IMR-90 (cell line): ENCODE measurements at regions not wholly inside any gene's neighbourhood (a gene's known extent, or its start where the extent isn't known, plus 50 kb on each side); places are given as distances from the start of the nearest gene placed in this dataset.

Source experiments
- ATAC-seq: fragments of 200-7000 bp; cut with Tn5 transposase; 2 replicates; pipeline ENCODE4 v1.9.1; 2020; ENCODE audit warnings: low read depth, mild to moderate bottlenecking, moderate library complexity
- BruUV-seq: library from RNA; stranded (reverse); fragments of 400-500 nt; replicated peaks from 2 replicates; lab custom pipeline; 2021; lab: Mats Ljungman, UMichigan
- CTCF ChIA-PET: fragments of 300-600 bp; formaldehyde crosslinking; extraction: SDS; loops from one replicate; lab custom pipeline; 2021; ENCODE audit warnings: antibody characterized with exemption; lab: Yijun Ruan, JAX
- POLR2A ChIA-PET: fragments of 300-600 bp; sonication (Branson Sonifier 250); formaldehyde crosslinking; loops from one replicate; lab custom pipeline; 2022; ENCODE audit warnings: antibody characterized with exemption; ENCODE audit not compliant: unreplicated experiment; lab: Charles Lee
- DNase-seq: peaks from one replicate; pipeline ENCODE4 v3.0.0; 2013
- H2AFZ ChIP-seq: replicated peaks from 2 replicates; pipeline ENCODE3; 2013; ENCODE audit warnings: low read length, mild to moderate bottlenecking; ENCODE audit not compliant: poor library complexity
- H2AK5ac ChIP-seq: 2 replicates; pipeline ENCODE4 v1.6.1; 2013; ENCODE audit warnings: low read depth, low read length, inconsistent platforms
- H2AK9ac ChIP-seq: replicated peaks from 2 replicates; pipeline ENCODE3; 2013; ENCODE audit warnings: mild to moderate bottlenecking, low read depth, low read length, moderate library complexity; ENCODE audit not compliant: poor library complexity
- H2BK120ac ChIP-seq: 2 replicates; pipeline ENCODE4 v1.6.1; 2013; ENCODE audit warnings: low read depth, low read length, inconsistent platforms
- H2BK15ac ChIP-seq: 3 replicates; pipeline ENCODE4 v1.6.1; 2013; ENCODE audit warnings: low read depth, low read length, inconsistent platforms
- H2BK20ac ChIP-seq: 2 replicates; pipeline ENCODE4 v1.6.1; 2013; ENCODE audit warnings: low read depth, mild to moderate bottlenecking, inconsistent platforms, low read length, moderate library complexity
- H2BK5ac ChIP-seq: 2 replicates; pipeline ENCODE4 v1.6.1; 2013; ENCODE audit warnings: mild to moderate bottlenecking, low read depth, low read length, inconsistent platforms; ENCODE audit not compliant: poor library complexity, severe bottlenecking
- H3K14ac ChIP-seq: replicated peaks from 2 replicates; pipeline ENCODE4 v1.6.1; 2013; ENCODE audit warnings: low read depth, low read length, inconsistent platforms
- H3K18ac ChIP-seq: 2 replicates; pipeline ENCODE4 v1.6.1; 2013; ENCODE audit warnings: low read depth, low read length, control low read depth
- H3K23ac ChIP-seq: 2 replicates; pipeline ENCODE4 v1.6.1; 2013; ENCODE audit warnings: low read depth, low read length, inconsistent platforms
- H3K27ac ChIP-seq: 2 replicates; pipeline ENCODE4 v1.5.1; 2013; ENCODE audit warnings: mild to moderate bottlenecking, control low read depth, low read length; ENCODE audit not compliant: insufficient read depth
- H3K27me3 ChIP-seq: 2 replicates; pipeline ENCODE4 v1.6.1; 2013; ENCODE audit warnings: low read length; ENCODE audit not compliant: control insufficient read depth, insufficient read depth
- H3K36me3 ChIP-seq: 2 replicates; pipeline ENCODE4 v1.6.1; 2013; ENCODE audit warnings: low read length, mixed read lengths; ENCODE audit not compliant: control insufficient read depth, insufficient read depth
- H3K4ac ChIP-seq: 2 replicates; pipeline ENCODE4 v1.6.1; 2013; ENCODE audit warnings: low read depth, low read length, inconsistent platforms
- H3K4me1 ChIP-seq: 2 replicates; pipeline ENCODE4 v1.6.1; 2013; ENCODE audit warnings: low read length, mixed read lengths; ENCODE audit not compliant: control insufficient read depth, insufficient read depth
- H3K4me2 ChIP-seq: 2 replicates; pipeline ENCODE4 v1.6.1; 2013; ENCODE audit warnings: low read depth, mild to moderate bottlenecking, control low read depth, low read length, moderate library complexity
- H3K4me3 ChIP-seq: 2 replicates; pipeline ENCODE4 v1.5.1; 2013; ENCODE audit warnings: low read depth, mild to moderate bottlenecking, control low read depth, low read length, moderate library complexity; ENCODE audit not compliant: insufficient read depth
- H3K56ac ChIP-seq: 2 replicates; pipeline ENCODE4 v1.6.1; 2013; ENCODE audit warnings: low read length, inconsistent platforms; ENCODE audit not compliant: insufficient read depth; ENCODE audit errors: extremely low read depth
- H3K79me1 ChIP-seq, 2 experiments: 2 replicates each; pipeline ENCODE4 v1.6.1; 2013; ENCODE audit warnings: low read length in 2 of 2, inconsistent platforms in 1 of 2, low read depth in 1 of 2
- H3K9ac ChIP-seq: 2 replicates; pipeline ENCODE4 v1.6.1; 2013; ENCODE audit warnings: low read depth, low read length, control low read depth
- H3K9me1 ChIP-seq: 2 replicates; pipeline ENCODE4 v1.6.1; 2013; ENCODE audit warnings: low read length, inconsistent platforms; ENCODE audit not compliant: insufficient read depth
- H3K9me3 ChIP-seq: 2 replicates; pipeline ENCODE4 v1.6.1; 2013; ENCODE audit warnings: low read length; ENCODE audit not compliant: control insufficient read depth, insufficient read depth
- H4K20me1 ChIP-seq: 2 replicates; pipeline ENCODE4 v1.6.1; 2013; ENCODE audit warnings: low read length, inconsistent platforms; ENCODE audit not compliant: insufficient read depth
- H4K5ac ChIP-seq: 2 replicates; pipeline ENCODE4 v1.6.1; 2013; ENCODE audit warnings: mild to moderate bottlenecking, low read depth, low read length, control low read depth
- H4K8ac ChIP-seq, 2 experiments: 2 replicates each; pipeline ENCODE4 v1.6.1; 2013; ENCODE audit warnings: low read depth in 2 of 2, low read length in 2 of 2, control low read depth in 1 of 2, inconsistent platforms in 1 of 2
- H4K91ac ChIP-seq: 2 replicates; pipeline ENCODE4 v1.6.1; 2013; ENCODE audit warnings: low read depth, low read length, inconsistent platforms; ENCODE audit not compliant: insufficient read depth
- BHLHE40 ChIP-seq: fragments of 150-350 bp; IDR thresholded peaks from 2 replicates; pipeline ENCODE4 v1.6.1; 2016; ENCODE audit warnings: mild to moderate bottlenecking, low read depth, low read length
- ELK1 ChIP-seq: fragments of 150-350 bp; IDR thresholded peaks from 2 replicates; pipeline ENCODE4 v1.6.1; 2016; ENCODE audit warnings: low read depth, mild to moderate bottlenecking, low read length, moderate library complexity, borderline replicate concordance
- FOS ChIP-seq: fragments of 150-350 bp; IDR thresholded peaks from 2 replicates; pipeline ENCODE4 v1.6.1; 2016; ENCODE audit warnings: low read depth, low read length
- MAFK ChIP-seq: IDR thresholded peaks from 2 replicates; pipeline ENCODE4 v1.6.1; 2012; ENCODE audit warnings: low read depth, low read length, improper control_type of control experiment
- WGBS, 2 experiments: methylation state at CpG; one replicate each; pipeline versions ENCODE4 v1.1.5 to v1.1.7; 2013; ENCODE audit warnings: missing lambda C conversion rate in 2 of 2; ENCODE audit not compliant: insufficient read length in 1 of 2; ENCODE audit errors: extremely low coverage in 2 of 2; 5-methylcytosine and 5-hydroxymethylcytosine counted together
- dilution Hi-C: fragments of 300-500 bp; cut with HindIII; formaldehyde crosslinking; loops from one replicate; pipeline ENCODE4 v1.14.3; 2018; ENCODE audit warnings: low sequenced_read_pairs; ENCODE audit not compliant: unreplicated experiment
- in situ Hi-C: fragments of 300-500 bp; cut with MboI; formaldehyde crosslinking; loops from 3 replicates; pipeline ENCODE4 v1.14.3; 2019; ENCODE audit warnings: low sequenced_read_pairs, inconsistent platforms, mixed read lengths
- intact Hi-C: fragments of 100-400 bp; cut with micrococcal nuclease; formaldehyde crosslinking; loops from 2 replicates; pipeline ENCODE4 v1.10.0; 2022

DNA sequence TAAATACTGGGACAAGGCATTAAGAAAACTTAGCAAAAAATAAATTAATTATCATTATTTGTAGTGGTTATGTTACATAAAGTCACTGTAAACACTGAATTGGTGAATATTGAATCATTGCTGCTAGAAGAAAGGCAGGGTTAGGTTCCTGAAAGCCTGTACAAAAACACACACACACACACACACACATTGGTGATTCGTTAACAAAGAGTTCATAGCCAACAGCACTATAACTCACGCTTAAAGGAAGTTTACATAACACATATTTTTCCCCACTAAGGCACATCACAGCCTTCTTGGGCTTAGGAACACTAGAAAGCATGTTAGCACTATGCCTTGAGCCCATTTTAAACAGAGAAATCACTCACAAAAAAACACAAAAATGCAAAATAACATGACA, 690.0 kb upstream of the PIK3C3 start:
- peak overlapping the region; percentile 67 for H2BK5ac ChIP-seq
- no peak overlapping the region; the same call in 1 of the 2 replicates for H2BK120ac ChIP-seq
- no peaks in the 10 kb centered on the region for H4K20me1 ChIP-seq
- peaks cover 8% of the 10 kb centered on the region for H3K9me1 ChIP-seq
- no TSS peak for BruUV-seq
- H2BK20ac ChIP-seq = no peak overlapping the region
- no peak overlapping the region for H4K91ac ChIP-seq
- H2AK9ac ChIP-seq = no peak overlapping the region
- ChIA-PET POLR2A (no interaction called here), CTCF (no interaction called here)
- H3K27me3 ChIP-seq = no peaks in the 10 kb centered on the region
- ATAC-seq (peak; percentile 87), DNase-seq (peak; percentile 84)
- H3K23ac ChIP-seq = no peak overlapping the region
- peaks cover 11% of the 10 kb centered on the region for H3K4me1 ChIP-seq
- no peak overlapping the region for H3K4ac ChIP-seq
- no peak overlapping the region for H3K14ac ChIP-seq
- H2AK5ac ChIP-seq = no peak overlapping the region
- WGBS, 2 experiments = no CpG with 5 or more reads among the region's 2 CpGs
- no peaks in the 10 kb centered on the region for H3K9me3 ChIP-seq
- intact Hi-C loops (no loop called here), dilution Hi-C loops (no loop called here), in situ Hi-C loops (no loop called here)
- peak overlapping the region in 1 of 2 experiments; percentile 19; a peak in 1 of 4 replicates for H4K8ac ChIP-seq
- no peak overlapping the region for H3K18ac ChIP-seq
- no peak overlapping the region for H3K27ac ChIP-seq
- no peak overlapping the region for H4K5ac ChIP-seq
- H3K4me2 ChIP-seq = peak overlapping the region; percentile 57; the same call in 1 of the 2 replicates
- no peak overlapping the region for H3K9ac ChIP-seq
- no peaks in the 10 kb centered on the region for H3K79me1 ChIP-seq
- no peak overlapping the region for H2BK15ac ChIP-seq
- H3K36me3 ChIP-seq = no peaks in the 10 kb centered on the region
- H3K4me3 ChIP-seq = no peak overlapping the region
- no peak overlapping the region for H2AFZ ChIP-seq
- TF ChIP-seq ELK1 (no peak), BHLHE40 (peak; percentile 83), FOS (no peak), MAFK (no peak)
- H3K56ac ChIP-seq = no peak overlapping the region
